ENCODE measurements at regions not wholly inside any gene's neighbourhood (a gene's known extent, or its start where the extent isn't known, plus 50 kb on each side); places are given as distances from the start of the nearest gene placed in this dataset.

DNA sequence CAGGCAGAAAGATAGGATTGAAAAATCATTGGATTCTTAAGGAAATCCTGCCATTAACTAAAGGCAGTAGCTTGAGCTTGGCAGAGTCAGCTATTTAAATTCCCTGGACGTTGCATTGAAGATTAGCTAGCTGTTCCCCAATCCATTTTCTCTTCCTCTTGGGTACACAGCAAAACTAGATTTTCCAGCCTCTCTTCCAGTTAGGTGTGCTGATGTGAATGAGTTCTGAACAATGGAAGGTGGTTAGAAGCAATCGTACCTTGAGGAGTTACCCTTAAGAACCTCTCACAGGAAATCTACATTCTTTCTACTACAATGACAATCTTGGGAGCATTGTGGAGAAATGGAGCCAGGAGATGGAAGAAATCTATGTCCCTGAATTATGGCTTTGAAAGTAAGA lies 383.2 kb upstream of the TBL1XR1 start:
- TF ChIP-seq, protein P1, sequence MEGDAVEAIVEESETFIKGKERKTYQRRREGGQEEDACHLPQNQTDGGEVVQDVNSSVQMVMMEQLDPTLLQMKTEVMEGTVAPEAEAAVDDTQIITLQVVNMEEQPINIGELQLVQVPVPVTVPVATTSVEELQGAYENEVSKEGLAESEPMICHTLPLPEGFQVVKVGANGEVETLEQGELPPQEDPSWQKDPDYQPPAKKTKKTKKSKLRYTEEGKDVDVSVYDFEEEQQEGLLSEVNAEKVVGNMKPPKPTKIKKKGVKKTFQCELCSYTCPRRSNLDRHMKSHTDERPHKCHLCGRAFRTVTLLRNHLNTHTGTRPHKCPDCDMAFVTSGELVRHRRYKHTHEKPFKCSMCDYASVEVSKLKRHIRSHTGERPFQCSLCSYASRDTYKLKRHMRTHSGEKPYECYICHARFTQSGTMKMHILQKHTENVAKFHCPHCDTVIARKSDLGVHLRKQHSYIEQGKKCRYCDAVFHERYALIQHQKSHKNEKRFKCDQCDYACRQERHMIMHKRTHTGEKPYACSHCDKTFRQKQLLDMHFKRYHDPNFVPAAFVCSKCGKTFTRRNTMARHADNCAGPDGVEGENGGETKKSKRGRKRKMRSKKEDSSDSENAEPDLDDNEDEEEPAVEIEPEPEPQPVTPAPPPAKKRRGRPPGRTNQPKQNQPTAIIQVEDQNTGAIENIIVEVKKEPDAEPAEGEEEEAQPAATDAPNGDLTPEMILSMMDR (IDR thresholded peaks at IDR 0.05), result no peak
- TF ChIP-seq, protein P2, sequence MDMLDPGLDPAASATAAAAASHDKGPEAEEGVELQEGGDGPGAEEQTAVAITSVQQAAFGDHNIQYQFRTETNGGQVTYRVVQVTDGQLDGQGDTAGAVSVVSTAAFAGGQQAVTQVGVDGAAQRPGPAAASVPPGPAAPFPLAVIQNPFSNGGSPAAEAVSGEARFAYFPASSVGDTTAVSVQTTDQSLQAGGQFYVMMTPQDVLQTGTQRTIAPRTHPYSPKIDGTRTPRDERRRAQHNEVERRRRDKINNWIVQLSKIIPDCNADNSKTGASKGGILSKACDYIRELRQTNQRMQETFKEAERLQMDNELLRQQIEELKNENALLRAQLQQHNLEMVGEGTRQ (CRISPR knock-in tag; IDR thresholded peaks at IDR 0.05), result no peak
- no peak for TF ChIP-seq RELA (CRISPR knock-in tag; IDR thresholded peaks at IDR 0.05; ENCODE audit: borderline replicate concordance)
- no peak for TF ChIP-seq CBFB (CRISPR knock-in tag; IDR thresholded peaks at IDR 0.05; ENCODE audit: low read depth)
- TF ChIP-seq JUN (CRISPR knock-in tag; IDR thresholded peaks at IDR 0.05), result no peak
- no peak for TF ChIP-seq TEAD4 (CRISPR knock-in tag; IDR thresholded peaks at IDR 0.05)
- TF ChIP-seq, protein P3, sequence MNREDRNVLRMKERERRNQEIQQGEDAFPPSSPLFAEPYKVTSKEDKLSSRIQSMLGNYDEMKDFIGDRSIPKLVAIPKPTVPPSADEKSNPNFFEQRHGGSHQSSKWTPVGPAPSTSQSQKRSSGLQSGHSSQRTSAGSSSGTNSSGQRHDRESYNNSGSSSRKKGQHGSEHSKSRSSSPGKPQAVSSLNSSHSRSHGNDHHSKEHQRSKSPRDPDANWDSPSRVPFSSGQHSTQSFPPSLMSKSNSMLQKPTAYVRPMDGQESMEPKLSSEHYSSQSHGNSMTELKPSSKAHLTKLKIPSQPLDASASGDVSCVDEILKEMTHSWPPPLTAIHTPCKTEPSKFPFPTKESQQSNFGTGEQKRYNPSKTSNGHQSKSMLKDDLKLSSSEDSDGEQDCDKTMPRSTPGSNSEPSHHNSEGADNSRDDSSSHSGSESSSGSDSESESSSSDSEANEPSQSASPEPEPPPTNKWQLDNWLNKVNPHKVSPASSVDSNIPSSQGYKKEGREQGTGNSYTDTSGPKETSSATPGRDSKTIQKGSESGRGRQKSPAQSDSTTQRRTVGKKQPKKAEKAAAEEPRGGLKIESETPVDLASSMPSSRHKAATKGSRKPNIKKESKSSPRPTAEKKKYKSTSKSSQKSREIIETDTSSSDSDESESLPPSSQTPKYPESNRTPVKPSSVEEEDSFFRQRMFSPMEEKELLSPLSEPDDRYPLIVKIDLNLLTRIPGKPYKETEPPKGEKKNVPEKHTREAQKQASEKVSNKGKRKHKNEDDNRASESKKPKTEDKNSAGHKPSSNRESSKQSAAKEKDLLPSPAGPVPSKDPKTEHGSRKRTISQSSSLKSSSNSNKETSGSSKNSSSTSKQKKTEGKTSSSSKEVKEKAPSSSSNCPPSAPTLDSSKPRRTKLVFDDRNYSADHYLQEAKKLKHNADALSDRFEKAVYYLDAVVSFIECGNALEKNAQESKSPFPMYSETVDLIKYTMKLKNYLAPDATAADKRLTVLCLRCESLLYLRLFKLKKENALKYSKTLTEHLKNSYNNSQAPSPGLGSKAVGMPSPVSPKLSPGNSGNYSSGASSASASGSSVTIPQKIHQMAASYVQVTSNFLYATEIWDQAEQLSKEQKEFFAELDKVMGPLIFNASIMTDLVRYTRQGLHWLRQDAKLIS (CRISPR knock-in tag; IDR thresholded peaks at IDR 0.05; ENCODE audit: borderline replicate concordance), result no peak
- no peak for TF ChIP-seq FOXK1 (CRISPR knock-in tag; IDR thresholded peaks at IDR 0.05)
- TF ChIP-seq NFE2L1 (CRISPR knock-in tag; IDR thresholded peaks at IDR 0.05), result no peak
- TF ChIP-seq NR2C2 (CRISPR knock-in tag; IDR thresholded peaks at IDR 0.05), result no peak
